ENCODE measurements at regions not wholly inside any gene's neighbourhood (a gene's known extent, or its start where the extent isn't known, plus 50 kb on each side); places are given as distances from the start of the nearest gene placed in this dataset.

DNA sequence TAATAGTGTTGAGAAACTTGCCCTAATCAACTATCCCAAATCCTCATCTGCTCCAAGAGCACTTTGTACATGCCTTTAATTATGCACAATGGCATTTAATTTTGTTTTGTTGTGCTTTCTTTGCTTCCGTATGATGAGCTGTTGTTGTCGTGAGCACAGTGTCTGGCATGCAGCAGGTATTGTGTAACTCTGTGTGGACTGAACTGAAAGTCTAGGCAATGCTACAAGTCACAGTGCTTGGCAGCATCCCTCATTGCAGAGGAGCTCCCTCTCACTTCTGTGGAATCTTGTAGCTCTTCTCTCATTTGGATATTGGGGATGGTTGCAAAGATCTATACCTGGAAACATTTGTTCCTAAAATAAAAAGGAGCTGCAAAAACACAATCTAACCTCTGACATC is 502.2 kb upstream of the CA10 start:
- no peaks in the 10 kb centered on the region for H4K20me1 ChIP-seq (replicated peaks; ENCODE audit: control insufficient read depth, extremely low read depth, insufficient read depth, low read length)
- no peak overlapping the region for H3K4me2 ChIP-seq (ENCODE audit: insufficient read depth, low read length)
- POLR2A ChIA-PET = no interaction called here
- no peak overlapping the region for H3K4me3 ChIP-seq (replicated peaks in 1 of 3; ENCODE audit: insufficient read depth in 1 of 3, low read depth in 1 of 3, low read length in 3 of 3)
- no peak overlapping the region for H2AFZ ChIP-seq (ENCODE audit: low read depth, low read length)
- H3K9me1 ChIP-seq (replicated peaks; ENCODE audit: control insufficient read depth, extremely low read depth, insufficient read depth, low read length) = no peaks in the 10 kb centered on the region
- FAIRE-seq (no peak), DNase-seq (ENCODE audit: low read depth, low spot score) (no peak)
- H3K4me1 ChIP-seq (ENCODE audit: control insufficient read depth, extremely low read depth, insufficient read depth, low read length) = no peaks in the 10 kb centered on the region
- H3K9me3 ChIP-seq (replicated peaks; ENCODE audit: control insufficient read depth, insufficient read depth, low read length) = no peaks in the 10 kb centered on the region
- H3K9ac ChIP-seq (replicated peaks; ENCODE audit: extremely low read depth, insufficient read depth, low read length) = no peak overlapping the region
- H3K79me2 ChIP-seq (ENCODE audit: control insufficient read depth, insufficient read depth, low read length) = no peaks in the 10 kb centered on the region
- no TSS peak for BruUV-seq (replicated peaks)
- H3K36me3 ChIP-seq (ENCODE audit: control insufficient read depth in 2 of 2, extremely low read depth in 1 of 2, insufficient read depth in 2 of 2, low read length in 2 of 2) = no peaks in the 10 kb centered on the region
- TF ChIP-seq JUN (IDR thresholded peaks at IDR 0.05; ENCODE audit: borderline replicate concordance, insufficient read depth, insufficient read length, low read depth) = no peak
- no peak for TF ChIP-seq FOS (IDR thresholded peaks at IDR 0.05; ENCODE audit: borderline replicate concordance, insufficient read depth, low read length)
- no peak for TF ChIP-seq POLR2AphosphoS5 (IDR thresholded peaks at IDR 0.05; ENCODE audit: insufficient read depth, low read depth, low read length)
- TF ChIP-seq, protein P1, sequence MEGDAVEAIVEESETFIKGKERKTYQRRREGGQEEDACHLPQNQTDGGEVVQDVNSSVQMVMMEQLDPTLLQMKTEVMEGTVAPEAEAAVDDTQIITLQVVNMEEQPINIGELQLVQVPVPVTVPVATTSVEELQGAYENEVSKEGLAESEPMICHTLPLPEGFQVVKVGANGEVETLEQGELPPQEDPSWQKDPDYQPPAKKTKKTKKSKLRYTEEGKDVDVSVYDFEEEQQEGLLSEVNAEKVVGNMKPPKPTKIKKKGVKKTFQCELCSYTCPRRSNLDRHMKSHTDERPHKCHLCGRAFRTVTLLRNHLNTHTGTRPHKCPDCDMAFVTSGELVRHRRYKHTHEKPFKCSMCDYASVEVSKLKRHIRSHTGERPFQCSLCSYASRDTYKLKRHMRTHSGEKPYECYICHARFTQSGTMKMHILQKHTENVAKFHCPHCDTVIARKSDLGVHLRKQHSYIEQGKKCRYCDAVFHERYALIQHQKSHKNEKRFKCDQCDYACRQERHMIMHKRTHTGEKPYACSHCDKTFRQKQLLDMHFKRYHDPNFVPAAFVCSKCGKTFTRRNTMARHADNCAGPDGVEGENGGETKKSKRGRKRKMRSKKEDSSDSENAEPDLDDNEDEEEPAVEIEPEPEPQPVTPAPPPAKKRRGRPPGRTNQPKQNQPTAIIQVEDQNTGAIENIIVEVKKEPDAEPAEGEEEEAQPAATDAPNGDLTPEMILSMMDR (IDR thresholded peaks at IDR 0.05; ENCODE audit: extremely low read depth in 1 of 2, insufficient read depth in 1 of 2, low read depth in 1 of 2, low read length in 2 of 2) = no peak
- no peak for TF ChIP-seq GATA2 (IDR thresholded peaks at IDR 0.05; ENCODE audit: insufficient read depth, insufficient read length, low read depth, low read length)
- TF ChIP-seq EZH2 (IDR thresholded peaks at IDR 0.05; ENCODE audit: borderline replicate concordance, low read depth, low read length, severe bottlenecking) = no peak
- TF ChIP-seq, protein P2, sequence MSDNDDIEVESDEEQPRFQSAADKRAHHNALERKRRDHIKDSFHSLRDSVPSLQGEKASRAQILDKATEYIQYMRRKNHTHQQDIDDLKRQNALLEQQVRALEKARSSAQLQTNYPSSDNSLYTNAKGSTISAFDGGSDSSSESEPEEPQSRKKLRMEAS (IDR thresholded peaks at IDR 0.05; ENCODE audit: insufficient read depth, insufficient read length) = no peak
- TF ChIP-seq MYC (IDR thresholded peaks at IDR 0.05; ENCODE audit: low read depth, low read length) = no peak
- TF ChIP-seq POLR2A (IDR thresholded peaks at IDR 0.05; ENCODE audit: low read depth, low read length) = no peak
- no peaks in the 10 kb centered on the region for H3K27me3 ChIP-seq (ENCODE audit: control insufficient read depth in 2 of 2, insufficient read depth in 2 of 2, low read length in 2 of 2)
- H3K27ac ChIP-seq (ENCODE audit: insufficient read depth, low read depth, low read length) = no peak overlapping the region
- intact Hi-C loops (cut with micrococcal nuclease) = no loop called here
- dilution Hi-C loops (cut with MboI; ENCODE audit: extremely low pct_ligation_motif_present, low sequenced_read_pairs) = no loop called here
- CTCF ChIA-PET = no interaction called here
